Heart left ventricle (tissue), 16 donors: ENCODE measurements at regions not wholly inside any gene's neighbourhood (a gene's known extent, or its start where the extent isn't known, plus 50 kb on each side); places are given as distances from the start of the nearest gene placed in this dataset.

ENCODE experiments used
- ATAC-seq, 4 donors: fragments of 200-7000 bp; cut with Tn5 transposase; one replicate each; pipeline ENCODE4 v1.9.1; 2020 to 2022; ENCODE audit warnings: moderate library complexity in 4 of 4, mild to moderate bottlenecking in 3 of 4, moderate number of reproducible peaks in 1 of 4
- DNase-seq, 5 donors: peaks; one replicate each; pipeline ENCODE4 v3.0.0-alpha.2; 2020
- H3K27ac ChIP-seq, 12 donors: fragments of 200-600 bp; sonication (generic) in 4 of 12; one replicate each; pipeline versions ENCODE4 v1.5.0 to v1.8.0; 2016 to 2022; ENCODE audit warnings: mild to moderate bottlenecking in 2 of 12
- H3K27me3 ChIP-seq, 9 donors: fragments of 200-600 bp; sonication (generic) in 2 of 9; one replicate each; pipeline versions ENCODE4 v1.5.1 to v1.8.0; 2016 to 2022; ENCODE audit warnings: mild to moderate bottlenecking in 3 of 9
- H3K36me3 ChIP-seq, 9 donors: fragments of 200-600 bp; sonication (generic) in 2 of 9; one replicate each; pipeline versions ENCODE4 v1.5.0 to v1.8.0; 2018 to 2022; ENCODE audit warnings: mild to moderate bottlenecking in 2 of 9
- H3K4me1 ChIP-seq, 12 donors: fragments of 200-600 bp; sonication (generic) in 4 of 12; one replicate each; pipeline versions ENCODE4 v1.5.0 to v1.8.0; 2016 to 2022; ENCODE audit warnings: mild to moderate bottlenecking in 3 of 12
- H3K4me3 ChIP-seq, 12 donors: fragments of 200-600 bp; sonication (generic) in 4 of 12; one replicate each; pipeline versions ENCODE4 v1.5.0 to v1.8.0; 2017 to 2022; ENCODE audit warnings: mild to moderate bottlenecking in 9 of 12, moderate library complexity in 4 of 12
- H3K9me3 ChIP-seq, 12 donors: fragments of 200-600 bp; sonication (generic) in 4 of 12; one replicate each; pipeline versions ENCODE4 v1.5.0 to v1.8.0; 2016 to 2022; ENCODE audit warnings: mild to moderate bottlenecking in 1 of 12
- CTCF ChIP-seq, 12 donors: fragments of 200-600 bp; sonication (generic) in 4 of 12; IDR thresholded peaks; one replicate each; pipeline versions ENCODE4 v1.5.0 to v1.8.0; 2018 to 2022; ENCODE audit warnings: antibody characterized with exemption in 12 of 12, mild to moderate bottlenecking in 5 of 12
- POLR2A ChIP-seq, 2 donors: fragments of 450-650 bp; IDR thresholded peaks; one replicate each; pipeline ENCODE4 v1.6.1; 2017; ENCODE audit warnings: antibody characterized with exemption in 2 of 2, mild to moderate bottlenecking in 2 of 2, moderate library complexity in 2 of 2
- WGBS, 4 donors: extraction: QIAGEN DNeasy Blood & Tissue Kit in 2 of 4; methylation state at CpG; one replicate each; pipeline versions ENCODE4 v1.1.5 to v1.1.7; 2013 to 2018; 5-methylcytosine and 5-hydroxymethylcytosine counted together
- intact Hi-C, 10 donors: fragments of 100-400 bp; cut with DNase I; formaldehyde crosslinking; loops; one replicate each; pipeline versions ENCODE4 v1.11.1 to v1.14.2; 2022
- donor health status: ischemic (EF 13 %, LVEDD 7.1; RV severe dilation, severe dysfunction).
- donor health status: healthy with polysubstance abuse.
- donor health status: DM: no; HTN: yes; CAD: no.
- donor health status: DM: no; HTN: no; CAD: no.
- donor health status: ischemic (EF 25% LVEDD 6.9; RV normal size, moderate dysfunction).
- donor health status: ischemic (EF 25% LVEDD 5.7; RV mildly dilated, moderate dysfunction).
- donor health status: healthy.
- donor health status: DM: yes; HTN: yes; CAD: no.
- donor health status: ischemic (EF 35%, LVEDD 5.7; RV mildly dilated, moderate dysfunction).
- donor health status: nonischemic (EF 11% LVEDD 7.7; RV severe dilation, severe dysfunction).
- donor health status: DM: yes; HTN: yes; CAD: no.
- donor health status: PGD.
- donor health status: ischemic (EF 29% LVEDD 5.4; RV normal size, mild dysfunction).
- donor health status: nonischemic (EF 23%, LVEDD 6.1; RV moderate dilation, normal function).

GRCh38 chr5:144105371-144105770, 65.1 kb downstream of the YIPF5 start:
- H3K27ac ChIP-seq, result no peak overlapping the region
- DNase-seq (no peak), ATAC-seq (no peak)
- WGBS, 4 donors, result 79 to 94% (median 87%) methylated on average over 1 of the region's 1 CpG
- no peak overlapping the region for H3K4me3 ChIP-seq
- intact Hi-C loops, result loop anchor here in 1 of 10 donors (10.0 kb wide), 1 partner anchor 71 kb away; no protein-coding TSS in a partner anchor
- no peaks in the 10 kb centered on the region for H3K9me3 ChIP-seq
- H3K27me3 ChIP-seq, result no peaks in the 10 kb centered on the region
- TF ChIP-seq CTCF (IDR thresholded peaks at IDR 0.05) (no peak), POLR2A (IDR thresholded peaks at IDR 0.05) (no peak)
- H3K36me3 ChIP-seq, result no peaks in the 10 kb centered on the region
- H3K4me1 ChIP-seq, result peaks cover 0 to 11% (median 0%) of the 10 kb centered on the region in 12 donors

- Histone ChIP-seq H3K9me3 (peaks cover 0 to 7% (median 0%) of the 10 kb centered on the region in 12 donors), H3K27me3 (no peaks in the 10 kb centered on the region), H3K4me1 (peaks cover 0 to 9% (median 0%) of the 10 kb centered on the region in 12 donors), H3K36me3 (no peaks in the 10 kb centered on the region), H3K27ac (no peak overlapping the region), H3K4me3 (no peak overlapping the region)
- TF ChIP-seq CTCF (IDR thresholded peaks at IDR 0.05) (no peak), POLR2A (IDR thresholded peaks at IDR 0.05) (no peak)
- no peak for DNase-seq
- ATAC-seq, result no peak
- intact Hi-C loops, result loop anchor here in 1 of 10 donors (10.0 kb wide), 1 partner anchor 73 kb away; no protein-coding TSS in a partner anchor
Measured at GRCh38 chr5:144108131-144108530, 62.3 kb downstream of the YIPF5 start.
